K562 (cell line): ENCODE measurements at regions not wholly inside any gene's neighbourhood (a gene's known extent, or its start where the extent isn't known, plus 50 kb on each side); places are given as distances from the start of the nearest gene placed in this dataset.

ENCODE experiments used
- NR1H2 ChIP-seq: sonication (generic); formaldehyde crosslinking; IDR thresholded peaks from 2 replicates; pipeline ENCODE4 v1.4.0; 2020; ENCODE audit warnings: mild to moderate bottlenecking, missing genetic modification reagents
- POLR2A ChIP-seq: fragments of 450-650 bp; conservative IDR thresholded peaks from 2 replicates; pipeline ENCODE4 v1.6.1; 2016
- SMARCE1 ChIP-seq: fragments of 450-650 bp; IDR thresholded peaks from 2 replicates; pipeline ENCODE4 v1.7.1; 2016; ENCODE audit warnings: mild to moderate bottlenecking
- TAF7 ChIP-seq: fragments of 450-650 bp; IDR thresholded peaks from 2 replicates; pipeline ENCODE4 v1.6.1; 2016; ENCODE audit warnings: missing genetic modification characterization, missing compliant biosample characterization
- TCF7 ChIP-seq: sonication (generic); IDR thresholded peaks from 2 replicates; pipeline ENCODE4 v1.6.1; 2016; ENCODE audit warnings: antibody characterized with exemption, borderline replicate concordance
- TF ChIP-seq, protein P1 (sequence below), 3 experiments: IDR thresholded peaks in 2 of 3; conservative IDR thresholded peaks in 1 of 3; 2 replicates each; pipeline ENCODE4 v1.5.1; 2011 to 2012; ENCODE audit warnings: low read length in 3 of 3, mild to moderate bottlenecking in 3 of 3, control low read depth in 2 of 3, improper control_type of control experiment in 1 of 3, inconsistent platforms in 1 of 3, low read depth in 1 of 3, mixed read lengths in 1 of 3, moderate library complexity in 1 of 3; ENCODE audit not compliant: insufficient read depth in 2 of 3
- TF ChIP-seq, protein P2 (sequence below), 2 experiments: fragments of 200-800 bp in 1 of 2; sonication (Bioruptor generic) in 1 of 2; sonication (generic) in 1 of 2; formaldehyde crosslinking in 1 of 2; IDR thresholded peaks in 1 of 2; conservative IDR thresholded peaks in 1 of 2; 2 replicates each; pipeline versions ENCODE4 v1.5.0 to v1.6.1; 2016 to 2020; ENCODE audit warnings: missing compliant biosample characterization in 1 of 2, missing genetic modification characterization in 1 of 2, missing genetic modification reagents in 1 of 2

DNA sequence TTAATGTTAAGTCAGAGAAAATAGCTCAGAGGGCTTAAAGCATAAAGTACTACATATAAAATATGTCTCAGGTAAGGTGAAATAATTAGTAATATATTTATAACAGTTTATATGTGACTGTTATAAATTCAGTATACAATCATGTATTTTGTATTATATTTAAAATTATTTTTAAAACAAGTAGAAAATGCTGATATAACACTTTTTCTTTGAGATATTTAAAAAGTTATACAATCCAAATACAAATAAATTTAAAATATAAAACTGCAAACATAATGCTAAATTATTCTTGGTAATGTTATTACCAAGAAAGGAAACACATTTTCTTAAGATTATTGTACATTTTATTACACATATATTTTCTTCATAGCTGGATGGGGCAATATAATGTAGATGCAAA, 539.9 kb upstream of the CDH9 start:
- no peak for TF ChIP-seq TCF7
- TF ChIP-seq TAF7 (tag): no peak
- TF ChIP-seq, protein P1, sequence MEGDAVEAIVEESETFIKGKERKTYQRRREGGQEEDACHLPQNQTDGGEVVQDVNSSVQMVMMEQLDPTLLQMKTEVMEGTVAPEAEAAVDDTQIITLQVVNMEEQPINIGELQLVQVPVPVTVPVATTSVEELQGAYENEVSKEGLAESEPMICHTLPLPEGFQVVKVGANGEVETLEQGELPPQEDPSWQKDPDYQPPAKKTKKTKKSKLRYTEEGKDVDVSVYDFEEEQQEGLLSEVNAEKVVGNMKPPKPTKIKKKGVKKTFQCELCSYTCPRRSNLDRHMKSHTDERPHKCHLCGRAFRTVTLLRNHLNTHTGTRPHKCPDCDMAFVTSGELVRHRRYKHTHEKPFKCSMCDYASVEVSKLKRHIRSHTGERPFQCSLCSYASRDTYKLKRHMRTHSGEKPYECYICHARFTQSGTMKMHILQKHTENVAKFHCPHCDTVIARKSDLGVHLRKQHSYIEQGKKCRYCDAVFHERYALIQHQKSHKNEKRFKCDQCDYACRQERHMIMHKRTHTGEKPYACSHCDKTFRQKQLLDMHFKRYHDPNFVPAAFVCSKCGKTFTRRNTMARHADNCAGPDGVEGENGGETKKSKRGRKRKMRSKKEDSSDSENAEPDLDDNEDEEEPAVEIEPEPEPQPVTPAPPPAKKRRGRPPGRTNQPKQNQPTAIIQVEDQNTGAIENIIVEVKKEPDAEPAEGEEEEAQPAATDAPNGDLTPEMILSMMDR (IDR thresholded peaks at IDR 0.05 in 2 of 3, conservative IDR thresholded peaks at IDR 0.05 in 1 of 3; ENCODE audit: insufficient read depth in 2 of 3, low read depth in 1 of 3, low read length in 3 of 3): no peak
- TF ChIP-seq, protein P2, sequence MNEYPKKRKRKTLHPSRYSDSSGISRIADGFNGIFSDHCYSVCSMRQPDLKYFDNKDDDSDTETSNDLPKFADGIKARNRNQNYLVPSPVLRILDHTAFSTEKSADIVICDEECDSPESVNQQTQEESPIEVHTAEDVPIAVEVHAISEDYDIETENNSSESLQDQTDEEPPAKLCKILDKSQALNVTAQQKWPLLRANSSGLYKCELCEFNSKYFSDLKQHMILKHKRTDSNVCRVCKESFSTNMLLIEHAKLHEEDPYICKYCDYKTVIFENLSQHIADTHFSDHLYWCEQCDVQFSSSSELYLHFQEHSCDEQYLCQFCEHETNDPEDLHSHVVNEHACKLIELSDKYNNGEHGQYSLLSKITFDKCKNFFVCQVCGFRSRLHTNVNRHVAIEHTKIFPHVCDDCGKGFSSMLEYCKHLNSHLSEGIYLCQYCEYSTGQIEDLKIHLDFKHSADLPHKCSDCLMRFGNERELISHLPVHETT (CRISPR knock-in tag; conservative IDR thresholded peaks at IDR 0.05 in 1 of 2, IDR thresholded peaks at IDR 0.05 in 1 of 2): no peak
- TF ChIP-seq NR1H2 (CRISPR knock-in tag): no peak
- TF ChIP-seq POLR2A: no peak
- TF ChIP-seq SMARCE1: no peak
